ENCODE measurements at regions not wholly inside any gene's neighbourhood (a gene's known extent, or its start where the extent isn't known, plus 50 kb on each side); places are given as distances from the start of the nearest gene placed in this dataset.

DNA sequence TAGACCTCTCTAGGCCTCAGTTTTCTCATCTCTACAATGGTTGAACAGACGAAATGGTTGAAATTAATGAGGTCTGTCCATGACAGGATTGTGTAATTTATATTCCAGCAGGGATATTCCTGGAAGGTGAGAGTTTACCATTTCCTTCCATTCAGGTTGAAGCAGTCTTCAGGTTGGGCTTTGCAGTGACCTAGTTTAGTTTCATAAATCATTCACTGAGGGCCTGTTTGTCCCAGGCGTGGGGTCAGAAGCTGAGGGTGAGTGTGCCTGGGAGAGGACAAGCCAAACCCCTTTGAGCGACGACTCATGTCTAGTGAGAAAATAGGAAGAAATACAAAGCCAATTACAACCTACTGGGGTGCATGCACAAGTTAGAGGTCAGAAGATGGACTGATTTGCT, 57.2 kb upstream of the CACNA2D3 start:
- Mint-ChIP-seq H3K27ac (no peak overlapping the region), H3K9me3 (peaks cover 2% of the 10 kb centered on the region), H3K4me1 (no peaks in the 10 kb centered on the region), H3K27me3 (peaks cover 4% of the 10 kb centered on the region), H3K4me3 (no peak overlapping the region), H3K36me3 (ENCODE audit: low read depth) (no peaks in the 10 kb centered on the region)
- DNase-seq (no peak), ATAC-seq (ENCODE audit: low read depth) (no peak)
- TF ChIP-seq, protein P1, sequence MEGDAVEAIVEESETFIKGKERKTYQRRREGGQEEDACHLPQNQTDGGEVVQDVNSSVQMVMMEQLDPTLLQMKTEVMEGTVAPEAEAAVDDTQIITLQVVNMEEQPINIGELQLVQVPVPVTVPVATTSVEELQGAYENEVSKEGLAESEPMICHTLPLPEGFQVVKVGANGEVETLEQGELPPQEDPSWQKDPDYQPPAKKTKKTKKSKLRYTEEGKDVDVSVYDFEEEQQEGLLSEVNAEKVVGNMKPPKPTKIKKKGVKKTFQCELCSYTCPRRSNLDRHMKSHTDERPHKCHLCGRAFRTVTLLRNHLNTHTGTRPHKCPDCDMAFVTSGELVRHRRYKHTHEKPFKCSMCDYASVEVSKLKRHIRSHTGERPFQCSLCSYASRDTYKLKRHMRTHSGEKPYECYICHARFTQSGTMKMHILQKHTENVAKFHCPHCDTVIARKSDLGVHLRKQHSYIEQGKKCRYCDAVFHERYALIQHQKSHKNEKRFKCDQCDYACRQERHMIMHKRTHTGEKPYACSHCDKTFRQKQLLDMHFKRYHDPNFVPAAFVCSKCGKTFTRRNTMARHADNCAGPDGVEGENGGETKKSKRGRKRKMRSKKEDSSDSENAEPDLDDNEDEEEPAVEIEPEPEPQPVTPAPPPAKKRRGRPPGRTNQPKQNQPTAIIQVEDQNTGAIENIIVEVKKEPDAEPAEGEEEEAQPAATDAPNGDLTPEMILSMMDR (IDR thresholded peaks at IDR 0.05), result no peak
- intact Hi-C loops (cut with micrococcal nuclease), result no loop called here
- CTCF ChIA-PET, result no interaction called here
- POLR2A ChIA-PET, result no interaction called here

DNA sequence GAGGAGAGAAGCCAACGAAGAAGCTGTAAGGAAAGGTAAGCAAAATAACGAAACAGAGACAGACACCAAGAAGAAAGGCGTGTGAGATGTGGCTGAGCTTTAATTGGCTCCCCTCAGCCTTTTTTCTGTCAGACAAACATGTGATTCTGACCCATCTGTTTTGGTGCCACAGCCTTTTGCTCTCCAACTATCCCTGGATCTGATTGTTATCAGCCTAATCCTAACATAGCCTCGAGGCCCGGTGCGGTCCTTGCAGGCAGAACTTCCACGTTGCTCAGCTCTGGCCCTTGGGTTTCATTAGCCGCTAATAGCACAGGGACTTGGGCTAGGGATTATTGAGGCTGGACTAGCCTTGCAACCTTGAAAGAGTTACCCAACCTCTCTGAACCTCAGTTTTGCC, 57.9 kb upstream of the CACNA2D3 start:
- no peaks in the 10 kb centered on the region for H3K36me3 Mint-ChIP-seq (ENCODE audit: low read depth)
- H3K27me3 Mint-ChIP-seq, result peaks cover 4% of the 10 kb centered on the region
- POLR2A ChIA-PET, result no interaction called here
- DNase-seq (no peak), ATAC-seq (ENCODE audit: low read depth) (no peak)
- H3K9me3 Mint-ChIP-seq, result no peaks in the 10 kb centered on the region
- TF ChIP-seq, protein P1 (IDR thresholded peaks at IDR 0.05), result no peak
- H3K27ac Mint-ChIP-seq, result no peak overlapping the region
- CTCF ChIA-PET, result no interaction called here
- no peaks in the 10 kb centered on the region for H3K4me1 Mint-ChIP-seq
- H3K4me3 Mint-ChIP-seq, result no peak overlapping the region
- intact Hi-C loops (cut with micrococcal nuclease), result no loop called here

DNA sequence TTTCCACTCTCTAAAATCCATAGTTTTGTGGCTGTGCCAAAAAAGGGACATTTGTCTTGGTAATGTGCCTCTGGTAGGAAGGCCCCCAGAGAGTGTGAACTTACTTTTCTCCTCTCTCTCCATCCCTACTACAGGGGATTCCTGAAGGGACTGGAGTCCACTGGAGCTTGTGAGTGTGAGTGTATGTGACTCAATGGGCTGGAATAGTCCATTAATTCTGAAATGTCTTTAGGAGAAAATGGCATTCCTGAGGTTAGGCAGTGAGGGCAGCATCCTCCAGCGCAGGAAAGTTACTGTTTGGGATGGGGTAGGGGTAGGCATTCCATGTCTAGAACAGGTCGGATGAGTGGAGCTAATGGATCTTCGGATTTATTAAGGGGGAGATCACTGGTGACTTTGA, 59.8 kb upstream of the CACNA2D3 start:
- Mint-ChIP-seq H3K36me3 (ENCODE audit: low read depth) (no peaks in the 10 kb centered on the region), H3K4me3 (no peak overlapping the region), H3K4me1 (no peaks in the 10 kb centered on the region), H3K27ac (no peak overlapping the region), H3K27me3 (peaks cover 4% of the 10 kb centered on the region), H3K9me3 (no peaks in the 10 kb centered on the region)
- DNase-seq, result no peak
- no peak for ATAC-seq (ENCODE audit: low read depth)
- intact Hi-C loops (cut with micrococcal nuclease), result no loop called here
- ChIA-PET CTCF (no interaction called here), POLR2A (no interaction called here)
- TF ChIP-seq, protein P1 (IDR thresholded peaks at IDR 0.05), result no peak

DNA sequence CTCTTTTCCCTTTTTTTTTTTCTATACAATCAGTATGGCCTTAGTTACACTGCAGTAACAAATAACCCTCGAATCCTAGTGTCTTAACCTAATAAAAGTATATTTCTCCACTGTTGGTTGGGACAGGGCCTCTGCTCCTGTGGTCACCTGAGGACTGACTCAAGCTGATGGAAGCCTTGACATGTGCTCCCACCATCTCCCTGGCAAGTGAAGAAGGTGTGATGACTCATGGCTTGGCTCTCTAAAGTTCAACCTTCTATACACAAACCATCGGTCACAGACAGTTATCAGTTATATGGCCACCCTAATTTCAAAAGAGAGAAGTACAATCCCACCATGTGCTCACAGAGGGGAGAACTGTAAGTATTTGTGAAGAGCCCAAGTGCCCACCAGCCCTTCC, 65.8 kb upstream of the CACNA2D3 start:
- no peak overlapping the region for H3K4me3 Mint-ChIP-seq
- no peaks in the 10 kb centered on the region for H3K4me1 Mint-ChIP-seq
- DNase-seq (no peak), ATAC-seq (ENCODE audit: low read depth) (no peak)
- ChIA-PET POLR2A (no interaction called here), CTCF (no interaction called here)
- H3K36me3 Mint-ChIP-seq (ENCODE audit: low read depth), result no peaks in the 10 kb centered on the region
- TF ChIP-seq, protein P1 (IDR thresholded peaks at IDR 0.05), result no peak
- peaks cover 4% of the 10 kb centered on the region for H3K27me3 Mint-ChIP-seq
- H3K27ac Mint-ChIP-seq, result no peak overlapping the region
- no peaks in the 10 kb centered on the region for H3K9me3 Mint-ChIP-seq
- intact Hi-C loops (cut with micrococcal nuclease), result no loop called here

DNA sequence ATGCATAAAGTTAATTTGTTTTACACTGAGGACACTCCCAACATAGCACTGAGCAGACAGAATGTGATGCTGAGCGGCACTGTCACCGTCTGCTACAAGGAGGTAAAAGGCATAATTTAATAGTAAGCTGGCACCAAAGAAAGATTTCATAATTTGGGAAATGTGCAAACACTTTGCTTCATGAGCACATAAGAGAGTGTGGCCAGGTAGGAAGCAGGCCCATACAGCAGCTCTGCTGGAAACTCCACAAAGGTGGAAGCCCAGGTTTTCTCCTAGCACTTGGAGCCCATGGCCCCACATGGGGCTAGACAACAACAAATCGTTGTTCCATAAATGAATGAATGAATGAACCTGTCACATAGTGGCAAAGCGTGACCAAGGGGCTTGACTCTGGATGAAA, 68.5 kb upstream of the CACNA2D3 start:
- Mint-ChIP-seq H3K9me3 (no peaks in the 10 kb centered on the region), H3K27ac (no peak overlapping the region), H3K27me3 (peaks cover 4% of the 10 kb centered on the region), H3K4me3 (no peak overlapping the region), H3K36me3 (ENCODE audit: low read depth) (no peaks in the 10 kb centered on the region), H3K4me1 (no peaks in the 10 kb centered on the region)
- ATAC-seq (ENCODE audit: low read depth), result no peak
- CTCF ChIA-PET, result no interaction called here
- intact Hi-C loops (cut with micrococcal nuclease), result no loop called here
- TF ChIP-seq, protein P1 (IDR thresholded peaks at IDR 0.05), result no peak
- POLR2A ChIA-PET, result no interaction called here
- DNase-seq, result no peak
